Psoas muscle (tissue), 7 donors: ENCODE measurements at regions not wholly inside any gene's neighbourhood (a gene's known extent, or its start where the extent isn't known, plus 50 kb on each side); places are given as distances from the start of the nearest gene placed in this dataset.
"Not testable (repeated sequence)": the region's sequence is repeated elsewhere in the genome, so short reads cannot be mapped to it uniquely, and the experiment has no call there.

Experiments used
- ATAC-seq, 4 donors: fragments of 200-7000 bp; cut with Tn5 transposase; one replicate each; pipeline ENCODE4 v1.9.1; 2020; ENCODE audit warnings: moderate library complexity in 3 of 4, mild to moderate bottlenecking in 2 of 4
- DNase-seq, 2 donors: peaks; one replicate each; pipeline ENCODE4 v3.0.0-alpha.2; 2020
- H3K27ac ChIP-seq: fragments of 200-600 bp; one replicate; pipeline ENCODE4 v1.8.0; 2022
- H3K27me3 ChIP-seq, 3 donors: fragments of 200-600 bp in 1 of 3; one replicate each; pipeline versions ENCODE4 v1.6.1 to v1.8.0; 2013 to 2022; ENCODE audit warnings: low read length in 2 of 3, mild to moderate bottlenecking in 2 of 3, moderate library complexity in 1 of 3; ENCODE audit not compliant: insufficient read depth in 3 of 3
- H3K36me3 ChIP-seq, 2 donors: fragments of 200-600 bp in 1 of 2; one replicate each; pipeline versions ENCODE4 v1.6.1 to v1.8.0; 2013 to 2022; ENCODE audit warnings: low read depth in 1 of 2, mild to moderate bottlenecking in 1 of 2, moderate library complexity in 1 of 2; ENCODE audit not compliant: insufficient read depth in 1 of 2
- H3K4me1 ChIP-seq: fragments of 200-600 bp; one replicate; pipeline ENCODE4 v1.8.0; 2022
- H3K4me3 ChIP-seq: fragments of 200-600 bp; one replicate; pipeline ENCODE4 v1.8.0; 2022; ENCODE audit warnings: mild to moderate bottlenecking
- H3K9me3 ChIP-seq: fragments of 200-600 bp; one replicate; pipeline ENCODE4 v1.8.0; 2022
- CTCF ChIP-seq: fragments of 200-600 bp; IDR thresholded peaks from one replicate; pipeline ENCODE4 v1.8.0; 2022; ENCODE audit warnings: antibody characterized with exemption
- WGBS, 3 donors: extraction: QIAGEN DNeasy Blood & Tissue Kit; methylation state at CpG; one replicate each; pipeline versions ENCODE4 v1.1.6 to v1.1.7; 2013; 5-methylcytosine and 5-hydroxymethylcytosine counted together
- intact Hi-C, 2 donors: fragments of 100-400 bp; cut with DNase I; formaldehyde crosslinking; loops; one replicate each; pipeline versions ENCODE4 v1.11.0 to v1.14.2; 2022
- donor health status: healthy with polysubstance abuse.
- donor health status: DM: no; HTN: no; CAD: no; lungs with moderate emphysema.
- donor health status: Bipolar disorder and iron deficiency.
- donor health status: healthy.
- donor health status: DM: yes; HTN: yes; CAD: no.
- donor health status: DM: no; HTN: no; CAD: no.
- donor health status: DM: yes; HTN: yes; CAD: no.

GRCh38 chr6:51049288-51049982, 230.8 kb downstream of the TFAP2B start:
- DNase-seq (no peak), ATAC-seq (no peak)
- TF ChIP-seq CTCF = no peak
- WGBS, 3 donors = 73 to 85% (median 80%) methylated on average over 3 of the region's 3 CpGs
- H3K4me1 ChIP-seq = no peaks in the 10 kb centered on the region
- H3K27ac ChIP-seq = no peak overlapping the region
- no peak overlapping the region for H3K4me3 ChIP-seq
- no peaks in the 10 kb centered on the region for H3K27me3 ChIP-seq
- no peaks in the 10 kb centered on the region for H3K9me3 ChIP-seq
- intact Hi-C loops = no loop called here
- H3K36me3 ChIP-seq = no peaks in the 10 kb centered on the region

- no peaks in the 10 kb centered on the region for H3K36me3 ChIP-seq
- no peaks in the 10 kb centered on the region for H3K9me3 ChIP-seq
- no peak for TF ChIP-seq CTCF
- H3K27me3 ChIP-seq = no peaks in the 10 kb centered on the region
- intact Hi-C loops = no loop called here
- no peaks in the 10 kb centered on the region for H3K4me1 ChIP-seq
- H3K27ac ChIP-seq = no peak overlapping the region
- no peak overlapping the region for H3K4me3 ChIP-seq
- 45 to 48% (median 46%) methylated on average over 2 of the region's 2 CpGs for WGBS, 3 donors
- DNase-seq (no peak), ATAC-seq (no peak)
Measured at GRCh38 chr6:51049983-51050877, 231.6 kb downstream of the TFAP2B start.

- not testable (repeated sequence) for DNase-seq
Measured at GRCh38 chr6:51052716-51053115, 234.0 kb downstream of the TFAP2B start.

GRCh38 chr6:51055316-51055715, 236.6 kb downstream of the TFAP2B start:
- H3K4me3 ChIP-seq, ATAC-seq: not testable (repeated sequence)

More at GRCh38 chr6:51052716-51053115, 234.0 kb downstream of the TFAP2B start:
- H3K4me1 ChIP-seq, H3K36me3 ChIP-seq, ATAC-seq, H3K27ac ChIP-seq, H3K4me3 ChIP-seq, intact Hi-C loops, H3K27me3 ChIP-seq, H3K9me3 ChIP-seq: not testable (repeated sequence)
- 78 to 85% (median 84%) methylated on average over 2 of the region's 2 CpGs for WGBS, 3 donors

GRCh38 chr6:51057296-51057695, 238.6 kb downstream of the TFAP2B start:
- Histone ChIP-seq H3K9me3 (no peaks in the 10 kb centered on the region), H3K27ac (no peak overlapping the region), H3K4me3 (no peak overlapping the region), H3K27me3 (no peaks in the 10 kb centered on the region), H3K4me1 (no peaks in the 10 kb centered on the region), H3K36me3 (no peaks in the 10 kb centered on the region)
- no peak for TF ChIP-seq CTCF
- DNase-seq (no peak), ATAC-seq (no peak)
- intact Hi-C loops = no loop called here
- 86 to 93% (median 90%) methylated on average over 4 of the region's 4 CpGs for WGBS, 3 donors

More at GRCh38 chr6:51055316-51055715, 236.6 kb downstream of the TFAP2B start:
- intact Hi-C loops, H3K4me1 ChIP-seq, DNase-seq, H3K36me3 ChIP-seq, H3K27ac ChIP-seq, H3K9me3 ChIP-seq, H3K27me3 ChIP-seq: not testable (repeated sequence)
- WGBS, 3 donors = 56 to 82% (median 67%) methylated on average over 2 of the region's 2 CpGs
